GM20000 (cell line): ENCODE measurements at regions not wholly inside any gene's neighbourhood (a gene's known extent, or its start where the extent isn't known, plus 50 kb on each side); places are given as distances from the start of the nearest gene placed in this dataset.

Experiments used
- DNase-seq: peaks from one replicate; pipeline ENCODE4 v3.0.0; 2012; ENCODE audit warnings: low spot score
- CTCF ChIP-seq: IDR thresholded peaks from 2 replicates; pipeline ENCODE4 v1.5.1; 2012; ENCODE audit warnings: mild to moderate bottlenecking, control low read depth; ENCODE audit errors: extremely low read depth, missing control alignments

GRCh38 chr9:117858561-117858960, 154.4 kb downstream of the TLR4 start:
- no peak for TF ChIP-seq CTCF
- no peak for DNase-seq

GRCh38 chr9:117860849-117861248, 156.6 kb downstream of the TLR4 start:
- no peak for TF ChIP-seq CTCF
- no peak for DNase-seq

- TF ChIP-seq CTCF: no peak
- no peak for DNase-seq
Observed at GRCh38 chr9:117864385-117865057, 160.3 kb downstream of the TLR4 start.

GRCh38 chr9:117868594-117868993, 164.4 kb downstream of the TLR4 start:
- DNase-seq: no peak
- TF ChIP-seq CTCF: no peak

- TF ChIP-seq CTCF: no peak
- DNase-seq: no peak
Observed at GRCh38 chr9:117869287-117869686, 165.1 kb downstream of the TLR4 start.

- no peak for DNase-seq
- no peak for TF ChIP-seq CTCF
Observed at GRCh38 chr9:117869712-117870111, 165.5 kb downstream of the TLR4 start.

GRCh38 chr9:117873664-117874063, 169.5 kb downstream of the TLR4 start:
- no peak for TF ChIP-seq CTCF
- no peak for DNase-seq
